ENCODE measurements at regions not wholly inside any gene's neighbourhood (a gene's known extent, or its start where the extent isn't known, plus 50 kb on each side); places are given as distances from the start of the nearest gene placed in this dataset.

- TF ChIP-seq EZH2 (IDR thresholded peaks at IDR 0.05; ENCODE audit: insufficient read depth, poor library complexity, severe bottlenecking) (no peak), EZH2phosphoT487 (IDR thresholded peaks at IDR 0.05; ENCODE audit: insufficient read depth, low read depth) (no peak)
These were observed 77.4 kb upstream of the MEGF10 start for GRCh38 chr5:127213231-127213630.
